ENCODE measurements at regions not wholly inside any gene's neighbourhood (a gene's known extent, or its start where the extent isn't known, plus 50 kb on each side); places are given as distances from the start of the nearest gene placed in this dataset.

DNA sequence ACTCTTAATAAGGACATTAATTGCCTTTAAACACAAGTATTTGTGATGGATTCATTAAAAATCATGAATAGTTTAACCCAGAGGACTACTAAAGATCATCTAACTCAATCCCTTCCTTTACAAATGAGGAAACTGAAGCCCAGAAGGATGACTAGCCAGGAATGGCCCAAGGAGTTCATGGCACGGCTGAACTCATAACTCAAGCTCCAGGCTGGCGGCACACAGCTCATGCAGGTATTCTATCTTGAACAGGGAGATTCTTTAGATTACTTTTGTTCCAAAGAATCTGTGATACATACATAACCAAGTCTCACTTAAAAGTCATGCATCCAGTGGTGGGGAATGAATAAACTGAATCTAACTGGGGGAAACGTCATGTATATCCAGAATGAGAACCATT lies 495.5 kb downstream of the ACTL7B start:
- H3K4me1 ChIP-seq (ENCODE audit: insufficient read depth, low read length), result no peaks in the 10 kb centered on the region
- no peak overlapping the region for H3K4me3 ChIP-seq (replicated peaks in 1 of 3; ENCODE audit: insufficient read depth in 1 of 3, low read depth in 2 of 3, low read length in 3 of 3)
- intact Hi-C loops (cut with micrococcal nuclease; ENCODE audit: unreplicated experiment), result no loop called here
- ChIA-PET CTCF (ENCODE audit: low intra/inter-chr PET ratio, low total read pairs) (no interaction called here), POLR2A (no interaction called here)
- H3K36me3 ChIP-seq (replicated peaks in 1 of 2; ENCODE audit: control insufficient read depth in 1 of 2, insufficient read depth in 2 of 2, low read length in 2 of 2), result no peaks in the 10 kb centered on the region
- DNase-seq (ENCODE audit: low spot score) (no peak), ATAC-seq (no peak), FAIRE-seq (no peak)
- in situ Hi-C loops (cut with HindIII; ENCODE audit: extremely low pct_ligation_motif_present, low pct_unique_long_range_greater_than_20kb), result no loop called here
- no TSS peak for BruUV-seq (replicated peaks)
- no peak overlapping the region for H3K9ac ChIP-seq (ENCODE audit: insufficient read depth, low read depth, low read length)
- no peaks in the 10 kb centered on the region for H4K20me1 ChIP-seq (ENCODE audit: insufficient read depth, low read length)
- H3K4me2 ChIP-seq (ENCODE audit: low read depth, low read length), result no peak overlapping the region
- H3K79me2 ChIP-seq (ENCODE audit: insufficient read depth, low read length), result no peaks in the 10 kb centered on the region
- no peak overlapping the region for H2AFZ ChIP-seq (ENCODE audit: low read length)
- 28% methylated on average over 3 of the region's 3 CpGs for WGBS (ENCODE audit: low lambda C conversion rate)
- H3K27ac ChIP-seq (ENCODE audit: extremely low read length, insufficient read depth, low read length), result no peak overlapping the region
- TF ChIP-seq FOSL1 (CRISPR knock-in tag; IDR thresholded peaks at IDR 0.05; ENCODE audit: borderline replicate concordance) (no peak), JARID2 (CRISPR knock-in tag; IDR thresholded peaks at IDR 0.05; ENCODE audit: insufficient replicate concordance) (no peak)
- no peaks in the 10 kb centered on the region for H3K9me3 ChIP-seq (ENCODE audit: low read length)
- no peaks in the 10 kb centered on the region for H3K27me3 ChIP-seq (ENCODE audit: control insufficient read depth in 1 of 2, insufficient read depth in 2 of 2, low read length in 2 of 2)

DNA sequence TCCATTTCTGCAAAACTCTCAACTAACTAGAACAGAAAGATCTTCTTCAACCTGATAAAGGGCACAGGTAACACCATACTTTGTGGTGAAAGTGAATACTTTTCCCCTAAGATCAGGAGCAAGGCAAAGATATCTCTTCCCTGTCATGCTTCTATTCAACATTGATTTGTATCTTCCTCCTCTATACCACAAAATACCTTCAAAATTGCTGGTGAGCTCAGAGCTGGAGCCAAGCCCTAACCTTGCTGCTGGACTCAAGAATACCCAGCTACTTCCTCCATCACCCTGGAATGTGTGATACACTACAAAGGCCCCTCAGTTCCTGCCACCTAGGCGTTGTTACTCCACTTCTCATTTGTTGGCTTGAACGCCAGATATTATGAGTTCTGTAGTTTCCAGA lies 499.0 kb downstream of the ACTL7B start:
- POLR2A ChIA-PET, result no interaction called here
- intact Hi-C loops (cut with micrococcal nuclease; ENCODE audit: unreplicated experiment), result no loop called here

More for the DNA sequence above, 499.0 kb downstream of the ACTL7B start:
- no peak for DNase-seq (ENCODE audit: low spot score)
- no peak for ATAC-seq
- CTCF ChIA-PET (ENCODE audit: low intra/inter-chr PET ratio, low total read pairs), result no interaction called here
- H4K20me1 ChIP-seq (ENCODE audit: insufficient read depth, low read length), result no peaks in the 10 kb centered on the region
- H3K4me1 ChIP-seq (ENCODE audit: insufficient read depth, low read length), result no peaks in the 10 kb centered on the region
- no peaks in the 10 kb centered on the region for H3K27me3 ChIP-seq (ENCODE audit: control insufficient read depth in 1 of 2, insufficient read depth in 2 of 2, low read length in 2 of 2)
- H3K36me3 ChIP-seq (replicated peaks in 1 of 2; ENCODE audit: control insufficient read depth in 1 of 2, insufficient read depth in 2 of 2, low read length in 2 of 2), result no peaks in the 10 kb centered on the region
- H3K9ac ChIP-seq (ENCODE audit: insufficient read depth, low read depth, low read length), result no peak overlapping the region
- TF ChIP-seq DMAP1 (CRISPR knock-in tag; IDR thresholded peaks at IDR 0.05) (no peak), PRMT3 (CRISPR knock-in tag; IDR thresholded peaks at IDR 0.05; ENCODE audit: borderline replicate concordance, low read depth) (no peak), ZBTB7B (CRISPR knock-in tag; IDR thresholded peaks at IDR 0.05) (no peak), SETDB1 (CRISPR knock-in tag; IDR thresholded peaks at IDR 0.05; ENCODE audit: borderline replicate concordance) (no peak), ZNF782 (CRISPR knock-in tag; IDR thresholded peaks at IDR 0.05; ENCODE audit: borderline replicate concordance) (no peak), ATM (IDR thresholded peaks at IDR 0.05; ENCODE audit: borderline replicate concordance) (no peak), ZNF619 (CRISPR knock-in tag; IDR thresholded peaks at IDR 0.05) (no peak), HNF4A (CRISPR knock-in tag; IDR thresholded peaks at IDR 0.05) (no peak), PCBP2 (optimal IDR thresholded peaks at IDR 0.05; ENCODE audit: low read depth, low read length, poor library complexity, severe bottlenecking) (no peak)
- TF ChIP-seq, protein P1, sequence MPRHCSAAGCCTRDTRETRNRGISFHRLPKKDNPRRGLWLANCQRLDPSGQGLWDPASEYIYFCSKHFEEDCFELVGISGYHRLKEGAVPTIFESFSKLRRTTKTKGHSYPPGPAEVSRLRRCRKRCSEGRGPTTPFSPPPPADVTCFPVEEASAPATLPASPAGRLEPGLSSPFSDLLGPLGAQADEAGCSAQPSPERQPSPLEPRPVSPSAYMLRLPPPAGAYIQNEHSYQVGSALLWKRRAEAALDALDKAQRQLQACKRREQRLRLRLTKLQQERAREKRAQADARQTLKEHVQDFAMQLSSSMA (CRISPR knock-in tag; IDR thresholded peaks at IDR 0.05), result no peak
- TF ChIP-seq, protein P2, sequence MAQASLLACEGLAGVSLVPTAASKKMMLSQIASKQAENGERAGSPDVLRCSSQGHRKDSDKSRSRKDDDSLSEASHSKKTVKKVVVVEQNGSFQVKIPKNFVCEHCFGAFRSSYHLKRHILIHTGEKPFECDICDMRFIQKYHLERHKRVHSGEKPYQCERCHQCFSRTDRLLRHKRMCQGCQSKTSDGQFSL (CRISPR knock-in tag; IDR thresholded peaks at IDR 0.05), result no peak
- TF ChIP-seq, protein P3, sequence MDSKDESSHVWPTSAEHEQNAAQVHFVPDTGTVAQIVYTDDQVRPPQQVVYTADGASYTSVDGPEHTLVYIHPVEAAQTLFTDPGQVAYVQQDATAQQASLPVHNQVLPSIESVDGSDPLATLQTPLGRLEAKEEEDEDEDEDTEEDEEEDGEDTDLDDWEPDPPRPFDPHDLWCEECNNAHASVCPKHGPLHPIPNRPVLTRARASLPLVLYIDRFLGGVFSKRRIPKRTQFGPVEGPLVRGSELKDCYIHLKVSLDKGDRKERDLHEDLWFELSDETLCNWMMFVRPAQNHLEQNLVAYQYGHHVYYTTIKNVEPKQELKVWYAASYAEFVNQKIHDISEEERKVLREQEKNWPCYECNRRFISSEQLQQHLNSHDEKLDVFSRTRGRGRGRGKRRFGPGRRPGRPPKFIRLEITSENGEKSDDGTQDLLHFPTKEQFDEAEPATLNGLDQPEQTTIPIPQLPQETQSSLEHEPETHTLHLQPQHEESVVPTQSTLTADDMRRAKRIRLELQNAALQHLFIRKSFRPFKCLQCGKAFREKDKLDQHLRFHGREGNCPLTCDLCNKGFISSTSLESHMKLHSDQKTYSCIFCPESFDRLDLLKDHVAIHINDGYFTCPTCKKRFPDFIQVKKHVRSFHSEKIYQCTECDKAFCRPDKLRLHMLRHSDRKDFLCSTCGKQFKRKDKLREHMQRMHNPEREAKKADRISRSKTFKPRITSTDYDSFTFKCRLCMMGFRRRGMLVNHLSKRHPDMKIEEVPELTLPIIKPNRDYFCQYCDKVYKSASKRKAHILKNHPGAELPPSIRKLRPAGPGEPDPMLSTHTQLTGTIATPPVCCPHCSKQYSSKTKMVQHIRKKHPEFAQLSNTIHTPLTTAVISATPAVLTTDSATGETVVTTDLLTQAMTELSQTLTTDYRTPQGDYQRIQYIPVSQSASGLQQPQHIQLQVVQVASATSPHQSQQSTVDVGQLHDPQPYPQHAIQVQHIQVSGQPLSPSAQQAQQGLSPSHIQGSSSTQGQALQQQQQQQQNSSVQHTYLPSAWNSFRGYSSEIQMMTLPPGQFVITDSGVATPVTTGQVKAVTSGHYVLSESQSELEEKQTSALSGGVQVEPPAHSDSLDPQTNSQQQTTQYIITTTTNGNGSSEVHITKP (CRISPR knock-in tag; IDR thresholded peaks at IDR 0.05; ENCODE audit: low read depth), result no peak
- TF ChIP-seq, protein P4, sequence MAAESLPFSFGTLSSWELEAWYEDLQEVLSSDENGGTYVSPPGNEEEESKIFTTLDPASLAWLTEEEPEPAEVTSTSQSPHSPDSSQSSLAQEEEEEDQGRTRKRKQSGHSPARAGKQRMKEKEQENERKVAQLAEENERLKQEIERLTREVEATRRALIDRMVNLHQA (CRISPR knock-in tag; IDR thresholded peaks at IDR 0.05), result no peak
- no peak overlapping the region for H3K4me2 ChIP-seq (ENCODE audit: low read depth, low read length)
- WGBS (ENCODE audit: low lambda C conversion rate), result 0% methylated on average over 2 of the region's 2 CpGs
- no peak overlapping the region for H2AFZ ChIP-seq (ENCODE audit: low read length)
- H3K9me3 ChIP-seq (ENCODE audit: low read length), result no peaks in the 10 kb centered on the region
- no peak overlapping the region for H3K27ac ChIP-seq (ENCODE audit: extremely low read length, insufficient read depth, low read length)
- no peaks in the 10 kb centered on the region for H3K79me2 ChIP-seq (ENCODE audit: insufficient read depth, low read length)
- H3K4me3 ChIP-seq (replicated peaks in 1 of 3; ENCODE audit: insufficient read depth in 1 of 3, low read depth in 2 of 3, low read length in 3 of 3), result no peak overlapping the region
- in situ Hi-C loops (cut with HindIII; ENCODE audit: extremely low pct_ligation_motif_present, low pct_unique_long_range_greater_than_20kb), result no loop called here
- no TSS peak for BruUV-seq (replicated peaks)
- FAIRE-seq, result no peak

All from HepG2 (cell line).